Endothelial cell of umbilical vein (primary cell): ENCODE measurements at regions not wholly inside any gene's neighbourhood (a gene's known extent, or its start where the extent isn't known, plus 50 kb on each side); places are given as distances from the start of the nearest gene placed in this dataset.
A peak's percentile ranks its signal among the peaks of the same experiment; 100 is the strongest.
"Not testable (repeated sequence)": the region's sequence is repeated elsewhere in the genome, so short reads cannot be mapped to it uniquely, and the experiment has no call there.

Source experiments
- BruUV-seq: library from RNA; stranded (reverse); fragments of 400-500 nt; replicated peaks from 2 replicates; lab custom pipeline; 2021; lab: Mats Ljungman, UMichigan
- CTCF ChIA-PET: fragments of 300-600, 350-600 bp; sonication (Branson Sonifier 250); formaldehyde crosslinking; loops from one replicate; lab custom pipeline; 2021; ENCODE audit warnings: antibody characterized with exemption, inconsistent platforms; lab: Charles Lee
- POLR2A ChIA-PET: fragments of 300-600, 350-600 bp; sonication (Branson Sonifier 250); formaldehyde crosslinking; loops from one replicate; lab custom pipeline; 2021; ENCODE audit warnings: antibody characterized with exemption, inconsistent platforms; lab: Charles Lee
- DNase-seq: peaks from one replicate; pipeline ENCODE4 v3.0.0-alpha.2; 2011; ENCODE audit warnings: low read depth, low spot score
- FAIRE-seq: peaks from 2 replicates; lab custom pipeline; 2011; peaks lifted over from hg19 to GRCh38; lab: Jason Lieb, UNC
- H2AFZ ChIP-seq: 2 replicates; pipeline ENCODE4 v1.6.0; 2012; ENCODE audit warnings: low read depth, low read length, control low read depth, inconsistent platforms
- H3K27ac ChIP-seq: 2 replicates; pipeline ENCODE4 v1.5.1; 2011; ENCODE audit warnings: low read depth, mild to moderate bottlenecking, control low read depth, low read length, moderate library complexity; ENCODE audit not compliant: insufficient read depth
- H3K27me3 ChIP-seq, 2 experiments: 2 replicates each; pipeline versions ENCODE4 v1.6.0 to v1.6.1; 2011; ENCODE audit warnings: low read length in 2 of 2, mixed read lengths in 1 of 2; ENCODE audit not compliant: control insufficient read depth in 2 of 2, insufficient read depth in 2 of 2
- H3K36me3 ChIP-seq, 2 experiments: 2 replicates in 1 of 2; 3 replicates in 1 of 2; pipeline ENCODE4 v1.5.1; 2011; ENCODE audit warnings: low read length in 2 of 2, mild to moderate bottlenecking in 1 of 2, moderate library complexity in 1 of 2; ENCODE audit not compliant: control insufficient read depth in 2 of 2, insufficient read depth in 2 of 2; ENCODE audit errors: extremely low read depth in 1 of 2
- H3K4me1 ChIP-seq: 3 replicates; pipeline ENCODE4 v1.5.1; 2011; ENCODE audit warnings: mild to moderate bottlenecking, low read length; ENCODE audit not compliant: control insufficient read depth, insufficient read depth; ENCODE audit errors: extremely low read depth
- H3K4me2 ChIP-seq: 2 replicates; pipeline ENCODE4 v1.6.1; 2011; ENCODE audit warnings: low read length, control low read depth, mixed read lengths; ENCODE audit not compliant: insufficient read depth
- H3K4me3 ChIP-seq, 3 experiments: fragments of 200-600 bp in 1 of 3; sonication (generic), shearing (Covaris generic) in 1 of 3; replicated peaks in 1 of 3; 2 replicates each; pipeline ENCODE4 v1.5.1; 2011 to 2016; ENCODE audit warnings: control low read depth in 3 of 3, low read length in 3 of 3, mild to moderate bottlenecking in 2 of 3, inconsistent platforms in 1 of 3, low read depth in 1 of 3, moderate library complexity in 1 of 3; ENCODE audit not compliant: insufficient read depth in 1 of 3
- H3K79me2 ChIP-seq: 2 replicates; pipeline ENCODE4 v1.6.0; 2012; ENCODE audit warnings: low read length, inconsistent platforms; ENCODE audit not compliant: control insufficient read depth, insufficient read depth
- H3K9ac ChIP-seq: replicated peaks from 2 replicates; pipeline ENCODE3; 2011; ENCODE audit warnings: low read length, control low read depth; ENCODE audit not compliant: insufficient read depth; ENCODE audit errors: extremely low read depth
- H3K9me1 ChIP-seq: replicated peaks from 3 replicates; pipeline ENCODE4 v1.6.0; 2011; ENCODE audit warnings: mild to moderate bottlenecking, low read length; ENCODE audit not compliant: control insufficient read depth, insufficient read depth; ENCODE audit errors: extremely low read depth
- H3K9me3 ChIP-seq: replicated peaks from 2 replicates; pipeline ENCODE4 v1.5.1; 2012; ENCODE audit warnings: low read length, inconsistent platforms; ENCODE audit not compliant: control insufficient read depth, insufficient read depth
- H4K20me1 ChIP-seq: replicated peaks from 2 replicates; pipeline ENCODE3; 2011; ENCODE audit warnings: mild to moderate bottlenecking, low read length; ENCODE audit not compliant: control insufficient read depth, insufficient read depth; ENCODE audit errors: extremely low read depth
- EZH2 ChIP-seq: IDR thresholded peaks from 2 replicates; pipeline ENCODE4 v1.6.1; 2012; ENCODE audit warnings: borderline replicate concordance, low read depth, mild to moderate bottlenecking, moderate library complexity, low read length, inconsistent platforms; ENCODE audit not compliant: severe bottlenecking
- FOS ChIP-seq: IDR thresholded peaks from 2 replicates; pipeline ENCODE4 v1.6.1; 2011; ENCODE audit warnings: mild to moderate bottlenecking, low read length, moderate library complexity, borderline replicate concordance; ENCODE audit not compliant: insufficient read depth
- JUN ChIP-seq: IDR thresholded peaks from 2 replicates; pipeline ENCODE4 v1.6.1; 2011; ENCODE audit warnings: borderline replicate concordance, low read depth; ENCODE audit not compliant: insufficient read length, insufficient read depth
- MYC ChIP-seq: IDR thresholded peaks from one replicate; pipeline ENCODE4 v1.6.1; 2011; ENCODE audit warnings: mild to moderate bottlenecking, low read depth, low read length
- POLR2A ChIP-seq: IDR thresholded peaks from 2 replicates; pipeline ENCODE4 v1.6.1; 2012; ENCODE audit warnings: low read depth, mild to moderate bottlenecking, control low read depth, low read length
- POLR2AphosphoS5 ChIP-seq: IDR thresholded peaks from 2 replicates; pipeline ENCODE4 v1.6.1; 2012; ENCODE audit warnings: low read depth, mild to moderate bottlenecking, control low read depth, low read length, moderate library complexity; ENCODE audit not compliant: insufficient read depth
- dilution Hi-C: fragments of 300-500 bp; cut with MboI; formaldehyde crosslinking; loops from one replicate; pipeline ENCODE4 v1.15.0; 2019; ENCODE audit warnings: low sequenced_read_pairs; ENCODE audit not compliant: extremely low pct_ligation_motif_present
- intact Hi-C: fragments of 100-400 bp; cut with micrococcal nuclease; formaldehyde crosslinking; loops from one replicate; pipeline ENCODE4 v1.10.0; 2022
- TF ChIP-seq, protein P1 (sequence below): IDR thresholded peaks from 2 replicates; pipeline ENCODE4 v1.6.1; 2011; ENCODE audit not compliant: insufficient read depth, insufficient read length
- TF ChIP-seq, protein P2 (sequence below), 2 donors: IDR thresholded peaks; 1 replicate in 1 of 2; 2 replicates in 1 of 2; pipeline ENCODE4 v1.5.1; 2011; ENCODE audit warnings: low read length in 2 of 2, mild to moderate bottlenecking in 2 of 2, moderate library complexity in 2 of 2, control low read depth in 1 of 2, inconsistent platforms in 1 of 2, low read depth in 1 of 2; ENCODE audit not compliant: insufficient read depth in 1 of 2; ENCODE audit errors: extremely low read depth in 1 of 2

DNA sequence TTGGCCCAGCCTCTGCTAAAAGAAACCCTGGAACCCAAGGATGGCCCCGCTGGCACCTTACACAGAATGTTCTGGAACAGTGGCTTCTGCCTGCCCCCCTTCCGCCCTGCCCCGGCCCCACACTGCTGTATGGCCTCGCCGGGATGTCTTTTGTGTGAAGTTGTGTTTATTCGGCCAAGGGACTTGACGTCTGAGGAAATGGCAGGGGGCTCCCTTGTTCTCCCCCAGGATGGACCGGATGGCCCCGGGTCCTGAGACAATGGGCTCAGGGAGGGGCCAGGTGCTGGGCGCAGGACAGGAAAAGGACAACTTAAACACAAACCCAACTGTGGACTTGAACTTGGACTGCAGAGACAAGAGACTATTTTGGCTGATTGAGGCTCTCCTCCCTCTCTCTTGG, 81.6 kb upstream of the GSE1 start:
- Histone ChIP-seq H3K9ac (no peak overlapping the region), H3K27me3 (no peaks in the 10 kb centered on the region), H3K79me2 (no peaks in the 10 kb centered on the region), H3K4me2 (no peak overlapping the region), H3K27ac (no peak overlapping the region), H2AFZ (no peak overlapping the region), H3K4me1 (peaks cover 3% of the 10 kb centered on the region), H3K9me1 (no peaks in the 10 kb centered on the region), H3K4me3 (no peak overlapping the region), H3K9me3 (no peaks in the 10 kb centered on the region), H4K20me1 (no peaks in the 10 kb centered on the region), H3K36me3 (no peaks in the 10 kb centered on the region)
- dilution Hi-C loops = no loop called here
- intact Hi-C loops = no loop called here
- no TSS peak for BruUV-seq
- CTCF ChIA-PET = interaction anchor here (1.6 kb wide), 1 partner anchor 95 kb away, joined by 3 read pairs; no protein-coding TSS in a partner anchor
- FAIRE-seq = no peak
- DNase-seq = peak; percentile 21
- TF ChIP-seq FOS = no peak
- POLR2A ChIA-PET = no interaction called here

DNA sequence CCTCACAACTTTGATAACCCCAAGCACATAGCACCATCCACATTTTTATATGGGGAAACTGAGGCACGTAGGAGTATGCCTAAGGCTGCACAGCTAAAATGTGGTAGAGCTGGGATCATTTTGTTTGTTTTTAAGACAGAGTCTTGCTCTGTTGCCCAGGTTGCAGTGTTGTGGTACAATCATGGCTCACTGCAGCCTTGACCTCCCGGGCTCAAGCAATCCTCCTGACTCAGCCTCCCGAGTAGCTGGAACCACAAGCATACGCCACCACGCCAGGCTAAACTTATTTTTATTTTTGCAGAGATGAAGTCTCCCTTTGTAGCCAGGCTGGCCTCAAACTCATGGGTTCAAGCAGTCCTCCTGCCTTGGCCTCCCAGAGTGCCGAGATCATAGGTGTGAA, 81.0 kb upstream of the GSE1 start:
- H3K9ac ChIP-seq = no peak overlapping the region
- no peaks in the 10 kb centered on the region for H3K79me2 ChIP-seq
- no peak overlapping the region for H2AFZ ChIP-seq
- DNase-seq = no peak
- no peak overlapping the region for H3K27ac ChIP-seq
- intact Hi-C loops = no loop called here
- TF ChIP-seq JUN (no peak), POLR2AphosphoS5 (no peak), EZH2 (no peak), FOS (no peak), MYC (no peak), POLR2A (no peak)
- TF ChIP-seq, protein P1, sequence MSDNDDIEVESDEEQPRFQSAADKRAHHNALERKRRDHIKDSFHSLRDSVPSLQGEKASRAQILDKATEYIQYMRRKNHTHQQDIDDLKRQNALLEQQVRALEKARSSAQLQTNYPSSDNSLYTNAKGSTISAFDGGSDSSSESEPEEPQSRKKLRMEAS = no peak
- TF ChIP-seq, protein P2, sequence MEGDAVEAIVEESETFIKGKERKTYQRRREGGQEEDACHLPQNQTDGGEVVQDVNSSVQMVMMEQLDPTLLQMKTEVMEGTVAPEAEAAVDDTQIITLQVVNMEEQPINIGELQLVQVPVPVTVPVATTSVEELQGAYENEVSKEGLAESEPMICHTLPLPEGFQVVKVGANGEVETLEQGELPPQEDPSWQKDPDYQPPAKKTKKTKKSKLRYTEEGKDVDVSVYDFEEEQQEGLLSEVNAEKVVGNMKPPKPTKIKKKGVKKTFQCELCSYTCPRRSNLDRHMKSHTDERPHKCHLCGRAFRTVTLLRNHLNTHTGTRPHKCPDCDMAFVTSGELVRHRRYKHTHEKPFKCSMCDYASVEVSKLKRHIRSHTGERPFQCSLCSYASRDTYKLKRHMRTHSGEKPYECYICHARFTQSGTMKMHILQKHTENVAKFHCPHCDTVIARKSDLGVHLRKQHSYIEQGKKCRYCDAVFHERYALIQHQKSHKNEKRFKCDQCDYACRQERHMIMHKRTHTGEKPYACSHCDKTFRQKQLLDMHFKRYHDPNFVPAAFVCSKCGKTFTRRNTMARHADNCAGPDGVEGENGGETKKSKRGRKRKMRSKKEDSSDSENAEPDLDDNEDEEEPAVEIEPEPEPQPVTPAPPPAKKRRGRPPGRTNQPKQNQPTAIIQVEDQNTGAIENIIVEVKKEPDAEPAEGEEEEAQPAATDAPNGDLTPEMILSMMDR (IDR thresholded peaks at IDR 0.05; ENCODE audit: extremely low read depth in 1 of 2, insufficient read depth in 1 of 2, low read depth in 1 of 2, low read length in 2 of 2) = no peak
- H3K36me3 ChIP-seq = no peaks in the 10 kb centered on the region
- no TSS peak for BruUV-seq
- H3K4me1 ChIP-seq = peaks cover 3% of the 10 kb centered on the region
- ChIA-PET CTCF (interaction anchor here (1.6 kb wide), 1 partner anchor 96 kb away, joined by 3 read pairs; no protein-coding TSS in a partner anchor), POLR2A (no interaction called here)
- H4K20me1 ChIP-seq = no peaks in the 10 kb centered on the region
- H3K9me3 ChIP-seq = no peaks in the 10 kb centered on the region
- no peak for FAIRE-seq
- no peaks in the 10 kb centered on the region for H3K9me1 ChIP-seq
- no peak overlapping the region for H3K4me2 ChIP-seq
- no peak overlapping the region for H3K4me3 ChIP-seq
- dilution Hi-C loops = no loop called here
- H3K27me3 ChIP-seq = no peaks in the 10 kb centered on the region

DNA sequence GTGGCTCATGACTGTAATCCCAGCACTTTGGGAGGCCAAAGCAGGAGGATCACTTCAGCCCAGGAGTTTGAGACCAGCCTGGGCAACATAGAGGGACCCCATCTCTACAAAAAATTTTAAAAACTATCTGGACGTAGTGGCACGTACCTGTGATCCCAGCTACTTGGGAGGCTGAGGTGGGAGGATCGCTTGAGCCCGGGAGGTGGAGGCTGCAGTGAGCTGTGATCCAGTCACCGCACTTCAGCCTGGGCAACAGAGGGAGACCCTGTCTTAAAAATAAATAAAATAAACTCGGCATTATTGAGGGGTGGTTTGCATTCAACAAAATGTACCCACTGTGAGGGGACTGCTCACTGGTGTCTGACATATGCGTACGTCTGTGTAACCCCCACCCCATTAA, 79.5 kb upstream of the GSE1 start:
- H3K4me3 ChIP-seq, H3K9me3 ChIP-seq, FAIRE-seq, BruUV-seq, H3K27ac ChIP-seq, H3K9me1 ChIP-seq, DNase-seq, H4K20me1 ChIP-seq, intact Hi-C loops, H3K36me3 ChIP-seq, H3K4me2 ChIP-seq, H3K4me1 ChIP-seq, POLR2A ChIA-PET, H3K79me2 ChIP-seq, H2AFZ ChIP-seq, H3K27me3 ChIP-seq, dilution Hi-C loops, H3K9ac ChIP-seq: not testable (repeated sequence)
- CTCF ChIA-PET = interaction anchor here (1.3 kb wide), 1 partner anchor 83 kb away, joined by 4 read pairs; no protein-coding TSS in a partner anchor
